Mesendoderm (in vitro differentiated cells): ENCODE measurements at regions not wholly inside any gene's neighbourhood (a gene's known extent, or its start where the extent isn't known, plus 50 kb on each side); places are given as distances from the start of the nearest gene placed in this dataset.

Experiments
- DNase-seq: peaks from one replicate; pipeline ENCODE4 v3.0.0; 2013
- H2AK5ac ChIP-seq: 2 replicates; pipeline ENCODE4 v1.6.1; 2013; ENCODE audit warnings: low read length, inconsistent platforms
- H2BK120ac ChIP-seq: 2 replicates; pipeline ENCODE4 v1.6.1; 2013; ENCODE audit warnings: low read depth, mild to moderate bottlenecking, low read length, moderate library complexity, mixed read lengths
- H2BK15ac ChIP-seq: replicated peaks from 2 replicates; pipeline ENCODE4 v1.6.1; 2013; ENCODE audit warnings: low read depth, mild to moderate bottlenecking, moderate library complexity
- H2BK5ac ChIP-seq: 2 replicates; pipeline ENCODE4 v1.6.1; 2013; ENCODE audit warnings: low read length, inconsistent platforms
- H3K18ac ChIP-seq: 2 replicates; pipeline ENCODE4 v1.6.1; 2013; ENCODE audit warnings: mild to moderate bottlenecking, low read length, mixed read lengths
- H3K23ac ChIP-seq: one replicate; pipeline ENCODE4 v1.6.1; 2013; ENCODE audit warnings: low read length
- H3K27ac ChIP-seq: 2 replicates; pipeline ENCODE4 v1.5.1; 2013; ENCODE audit warnings: low read depth, mild to moderate bottlenecking, inconsistent platforms, low read length, moderate library complexity
- H3K27me3 ChIP-seq: 2 replicates; pipeline ENCODE4 v1.6.1; 2013; ENCODE audit warnings: low read length, control low read depth, mild to moderate bottlenecking, inconsistent platforms; ENCODE audit not compliant: insufficient read depth, poor library complexity
- H3K36me3 ChIP-seq: 2 replicates; pipeline ENCODE4 v1.6.1; 2013; ENCODE audit warnings: low read length, inconsistent platforms; ENCODE audit not compliant: control insufficient read depth, insufficient read depth
- H3K4ac ChIP-seq: one replicate; pipeline ENCODE4 v1.6.1; 2013; ENCODE audit warnings: low read depth, mild to moderate bottlenecking, low read length, moderate library complexity
- H3K4me1 ChIP-seq: 2 replicates; pipeline ENCODE4 v1.6.1; 2013; ENCODE audit warnings: low read depth, low read length, inconsistent platforms; ENCODE audit not compliant: control insufficient read depth
- H3K4me2 ChIP-seq: 2 replicates; pipeline ENCODE4 v1.6.1; 2013; ENCODE audit warnings: low read length
- H3K4me3 ChIP-seq: 2 replicates; pipeline ENCODE4 v1.5.1; 2013; ENCODE audit warnings: mild to moderate bottlenecking, low read length
- H3K56ac ChIP-seq: one replicate; pipeline ENCODE4 v1.6.1; 2013; ENCODE audit warnings: low read length
- H3K79me1 ChIP-seq: 2 replicates; pipeline ENCODE4 v1.6.1; 2013; ENCODE audit warnings: low read length, inconsistent platforms
- H3K79me2 ChIP-seq: 2 replicates; pipeline ENCODE4 v1.6.1; 2013; ENCODE audit warnings: mild to moderate bottlenecking, low read length; ENCODE audit not compliant: control insufficient read depth, insufficient read depth
- H3K9ac ChIP-seq: 2 replicates; pipeline ENCODE4 v1.6.1; 2013; ENCODE audit warnings: low read length, inconsistent platforms
- H4K5ac ChIP-seq: one replicate; pipeline ENCODE4 v1.6.1; 2013; ENCODE audit warnings: low read length
- H4K8ac ChIP-seq: one replicate; pipeline ENCODE4 v1.6.1; 2013; ENCODE audit warnings: low read depth, mild to moderate bottlenecking, control low read depth, low read length, moderate library complexity
- WGBS: extraction: QIAGEN DNeasy Blood & Tissue Kit; methylation state at CpG from one replicate; pipeline ENCODE4 v1.1.7; 2013; ENCODE audit warnings: low lambda C conversion rate, missing lambda C conversion rate; ENCODE audit not compliant: insufficient coverage; ENCODE audit errors: extremely low coverage; 5-methylcytosine and 5-hydroxymethylcytosine counted together

GRCh38 chr11:128182844-128183243 lies 404.5 kb downstream of the ETS1 start:
- Histone ChIP-seq H2BK5ac (no peak overlapping the region), H3K79me2 (no peaks in the 10 kb centered on the region), H3K4me2 (no peak overlapping the region), H3K18ac (no peak overlapping the region), H3K27me3 (no peaks in the 10 kb centered on the region), H2BK15ac (no peak overlapping the region), H3K4me3 (no peak overlapping the region), H3K9ac (no peak overlapping the region), H3K79me1 (no peaks in the 10 kb centered on the region), H3K36me3 (no peaks in the 10 kb centered on the region), H4K5ac (no peak overlapping the region), H3K4me1 (no peaks in the 10 kb centered on the region), H2BK120ac (no peak overlapping the region), H3K56ac (no peak overlapping the region), H3K23ac (no peak overlapping the region), H3K27ac (no peak overlapping the region), H2AK5ac (no peak overlapping the region), H4K8ac (no peak overlapping the region), H3K4ac (no peak overlapping the region)
- peak; percentile 57 for DNase-seq
- WGBS = no CpG with 5 or more reads among the region's 1 CpG

- H3K18ac ChIP-seq = no peak overlapping the region
- H3K56ac ChIP-seq = no peak overlapping the region
- H3K9ac ChIP-seq = no peak overlapping the region
- no peak overlapping the region for H4K8ac ChIP-seq
- no peak for DNase-seq
- no peaks in the 10 kb centered on the region for H3K79me2 ChIP-seq
- H3K27me3 ChIP-seq = no peaks in the 10 kb centered on the region
- H2BK5ac ChIP-seq = no peak overlapping the region
- no peak overlapping the region for H3K23ac ChIP-seq
- no peak overlapping the region for H4K5ac ChIP-seq
- no peak overlapping the region for H3K4me3 ChIP-seq
- no peaks in the 10 kb centered on the region for H3K4me1 ChIP-seq
- no peak overlapping the region for H2BK120ac ChIP-seq
- no peak overlapping the region for H3K4me2 ChIP-seq
- no peaks in the 10 kb centered on the region for H3K79me1 ChIP-seq
- H2AK5ac ChIP-seq = no peak overlapping the region
- WGBS = no CpG with 5 or more reads among the region's 5 CpGs
- no peak overlapping the region for H3K4ac ChIP-seq
- no peak overlapping the region for H2BK15ac ChIP-seq
- H3K27ac ChIP-seq = no peak overlapping the region
- no peaks in the 10 kb centered on the region for H3K36me3 ChIP-seq
Measured at GRCh38 chr11:128181984-128182383, 405.4 kb downstream of the ETS1 start.

GRCh38 chr11:128181088-128181480 lies 406.3 kb downstream of the ETS1 start:
- Histone ChIP-seq H3K79me2 (no peaks in the 10 kb centered on the region), H4K5ac (no peak overlapping the region)
- WGBS = no CpG with 5 or more reads among the region's 4 CpGs

GRCh38 chr11:128180441-128181087 lies 406.8 kb downstream of the ETS1 start:
- Histone ChIP-seq H3K18ac (no peak overlapping the region), H4K5ac (no peak overlapping the region), H2BK15ac (no peak overlapping the region), H3K23ac (no peak overlapping the region), H3K79me2 (no peaks in the 10 kb centered on the region), H2BK5ac (no peak overlapping the region), H3K27me3 (no peaks in the 10 kb centered on the region), H4K8ac (no peak overlapping the region), H3K4me1 (no peaks in the 10 kb centered on the region), H3K27ac (no peak overlapping the region), H2AK5ac (no peak overlapping the region), H3K4me2 (no peak overlapping the region), H3K4ac (no peak overlapping the region), H3K79me1 (no peaks in the 10 kb centered on the region), H3K56ac (no peak overlapping the region), H3K36me3 (no peaks in the 10 kb centered on the region), H3K9ac (no peak overlapping the region), H2BK120ac (no peak overlapping the region), H3K4me3 (no peak overlapping the region)
- DNase-seq = no peak
- no CpG with 5 or more reads among the region's 5 CpGs for WGBS

More at GRCh38 chr11:128181088-128181480, 406.3 kb downstream of the ETS1 start:
- H4K8ac ChIP-seq = no peak overlapping the region
- H3K23ac ChIP-seq = no peak overlapping the region
- no peaks in the 10 kb centered on the region for H3K79me1 ChIP-seq
- no peak overlapping the region for H2AK5ac ChIP-seq
- no peak overlapping the region for H3K56ac ChIP-seq
- no peaks in the 10 kb centered on the region for H3K27me3 ChIP-seq
- no peaks in the 10 kb centered on the region for H3K4me1 ChIP-seq
- no peak overlapping the region for H3K4me2 ChIP-seq
- no peak for DNase-seq
- no peak overlapping the region for H3K4ac ChIP-seq
- H2BK5ac ChIP-seq = no peak overlapping the region
- no peak overlapping the region for H3K4me3 ChIP-seq
- no peak overlapping the region for H2BK120ac ChIP-seq
- no peak overlapping the region for H3K9ac ChIP-seq
- H2BK15ac ChIP-seq = no peak overlapping the region
- no peak overlapping the region for H3K18ac ChIP-seq
- no peaks in the 10 kb centered on the region for H3K36me3 ChIP-seq
- H3K27ac ChIP-seq = no peak overlapping the region

GRCh38 chr11:128179512-128179911 lies 407.8 kb downstream of the ETS1 start:
- H3K4me3 ChIP-seq = no peak overlapping the region
- H3K9ac ChIP-seq = no peak overlapping the region
- no peak overlapping the region for H2AK5ac ChIP-seq
- no peak overlapping the region for H2BK15ac ChIP-seq
- H3K4me2 ChIP-seq = no peak overlapping the region
- WGBS = no CpG with 5 or more reads among the region's 1 CpG
- H3K4ac ChIP-seq = no peak overlapping the region
- no peak overlapping the region for H2BK5ac ChIP-seq
- no peaks in the 10 kb centered on the region for H3K79me2 ChIP-seq
- no peak overlapping the region for H3K23ac ChIP-seq
- H3K36me3 ChIP-seq = no peaks in the 10 kb centered on the region
- peaks cover 4% of the 10 kb centered on the region for H3K4me1 ChIP-seq
- H3K18ac ChIP-seq = no peak overlapping the region
- no peak overlapping the region for H3K27ac ChIP-seq
- H3K27me3 ChIP-seq = no peaks in the 10 kb centered on the region
- H4K5ac ChIP-seq = no peak overlapping the region
- H4K8ac ChIP-seq = no peak overlapping the region
- no peaks in the 10 kb centered on the region for H3K79me1 ChIP-seq
- DNase-seq = no peak
- H2BK120ac ChIP-seq = no peak overlapping the region
- H3K56ac ChIP-seq = no peak overlapping the region

- H3K4me1 ChIP-seq = peaks cover 5% of the 10 kb centered on the region
- no peak overlapping the region for H3K9ac ChIP-seq
- no peak overlapping the region for H3K4ac ChIP-seq
- peak overlapping the region; percentile 46 for H2BK15ac ChIP-seq
- no peak overlapping the region for H2AK5ac ChIP-seq
- no peak for DNase-seq
- H3K4me2 ChIP-seq = no peak overlapping the region
- no CpG with 5 or more reads among the region's 2 CpGs for WGBS
- no peaks in the 10 kb centered on the region for H3K27me3 ChIP-seq
- H3K4me3 ChIP-seq = no peak overlapping the region
- H3K27ac ChIP-seq = no peak overlapping the region
- H4K8ac ChIP-seq = no peak overlapping the region
- no peak overlapping the region for H3K56ac ChIP-seq
- H3K18ac ChIP-seq = no peak overlapping the region
- H3K36me3 ChIP-seq = no peaks in the 10 kb centered on the region
- no peak overlapping the region for H2BK5ac ChIP-seq
- no peak overlapping the region for H3K23ac ChIP-seq
- no peak overlapping the region for H4K5ac ChIP-seq
- H3K79me1 ChIP-seq = no peaks in the 10 kb centered on the region
- H3K79me2 ChIP-seq = no peaks in the 10 kb centered on the region
- no peak overlapping the region for H2BK120ac ChIP-seq
Measured at GRCh38 chr11:128179039-128179438, 408.3 kb downstream of the ETS1 start.
